Omental fat pad (tissue), 3 donors: ENCODE measurements at regions not wholly inside any gene's neighbourhood (a gene's known extent, or its start where the extent isn't known, plus 50 kb on each side); places are given as distances from the start of the nearest gene placed in this dataset.

Source experiments
- ATAC-seq: fragments of 150-250 bp; one replicate; pipeline ENCODE4 v1.9.1; 2016; ENCODE audit warnings: mild to moderate bottlenecking, moderate library complexity; ENCODE audit not compliant: low FRiP score
- DNase-seq: peaks from one replicate; pipeline ENCODE4 v3.0.0-alpha.2; 2019; ENCODE audit warnings: low spot score
- CTCF ChIP-seq, 3 donors: fragments of 450-650 bp; IDR thresholded peaks; one replicate each; pipeline ENCODE4 v1.5.1; 2016 to 2017; ENCODE audit warnings: antibody characterized with exemption in 3 of 3, mild to moderate bottlenecking in 3 of 3, moderate library complexity in 2 of 3

GRCh38 chr3:41053220-41053619, 146.1 kb upstream of the CTNNB1 start:
- no peak for TF ChIP-seq CTCF (IDR thresholded peaks at IDR 0.05)
- ATAC-seq, result no peak
- no peak for DNase-seq

- TF ChIP-seq CTCF (IDR thresholded peaks at IDR 0.05), result no peak
- no peak for DNase-seq
- ATAC-seq, result no peak
Measured at GRCh38 chr3:41060106-41060505, 139.2 kb upstream of the CTNNB1 start.

- DNase-seq (no peak), ATAC-seq (no peak)
- no peak for TF ChIP-seq CTCF (IDR thresholded peaks at IDR 0.05)
Measured at GRCh38 chr3:41064070-41064469, 135.2 kb upstream of the CTNNB1 start.

GRCh38 chr3:41064526-41064925, 134.8 kb upstream of the CTNNB1 start:
- DNase-seq, result no peak
- ATAC-seq, result no peak
- no peak for TF ChIP-seq CTCF (IDR thresholded peaks at IDR 0.05)

GRCh38 chr3:41065340-41065739, 134.0 kb upstream of the CTNNB1 start:
- no peak for DNase-seq
- no peak for ATAC-seq
- TF ChIP-seq CTCF (IDR thresholded peaks at IDR 0.05), result no peak

- TF ChIP-seq CTCF (IDR thresholded peaks at IDR 0.05), result no peak
- ATAC-seq (peak; percentile 30), DNase-seq (no peak)
Measured at GRCh38 chr3:41073190-41073589, 126.1 kb upstream of the CTNNB1 start.

GRCh38 chr3:41075975-41076374, 123.3 kb upstream of the CTNNB1 start:
- no peak for TF ChIP-seq CTCF (IDR thresholded peaks at IDR 0.05)
- ATAC-seq (peak; percentile 67), DNase-seq (no peak)
